Cardiac fibroblast (primary cell): ENCODE measurements at regions not wholly inside any gene's neighbourhood (a gene's known extent, or its start where the extent isn't known, plus 50 kb on each side); places are given as distances from the start of the nearest gene placed in this dataset.

Experiments
- DNase-seq, 2 donors: peaks; one replicate each; pipeline versions ENCODE4 v3.0.0 to v3.0.0-alpha.2; 2010; ENCODE audit warnings: low read depth in 2 of 2
- H3K4me3 ChIP-seq, 2 donors: replicated peaks in 1 of 2; 1 replicate in 1 of 2; 2 replicates in 1 of 2; pipeline ENCODE4 v1.5.1; 2011; ENCODE audit warnings: low read depth in 2 of 2, low read length in 2 of 2, mild to moderate bottlenecking in 2 of 2, moderate library complexity in 1 of 2
- TF ChIP-seq, protein P1 (sequence below): IDR thresholded peaks from one replicate; pipeline ENCODE4 v1.5.1; 2011; ENCODE audit warnings: low read depth, mild to moderate bottlenecking, low read length, inconsistent platforms

DNA sequence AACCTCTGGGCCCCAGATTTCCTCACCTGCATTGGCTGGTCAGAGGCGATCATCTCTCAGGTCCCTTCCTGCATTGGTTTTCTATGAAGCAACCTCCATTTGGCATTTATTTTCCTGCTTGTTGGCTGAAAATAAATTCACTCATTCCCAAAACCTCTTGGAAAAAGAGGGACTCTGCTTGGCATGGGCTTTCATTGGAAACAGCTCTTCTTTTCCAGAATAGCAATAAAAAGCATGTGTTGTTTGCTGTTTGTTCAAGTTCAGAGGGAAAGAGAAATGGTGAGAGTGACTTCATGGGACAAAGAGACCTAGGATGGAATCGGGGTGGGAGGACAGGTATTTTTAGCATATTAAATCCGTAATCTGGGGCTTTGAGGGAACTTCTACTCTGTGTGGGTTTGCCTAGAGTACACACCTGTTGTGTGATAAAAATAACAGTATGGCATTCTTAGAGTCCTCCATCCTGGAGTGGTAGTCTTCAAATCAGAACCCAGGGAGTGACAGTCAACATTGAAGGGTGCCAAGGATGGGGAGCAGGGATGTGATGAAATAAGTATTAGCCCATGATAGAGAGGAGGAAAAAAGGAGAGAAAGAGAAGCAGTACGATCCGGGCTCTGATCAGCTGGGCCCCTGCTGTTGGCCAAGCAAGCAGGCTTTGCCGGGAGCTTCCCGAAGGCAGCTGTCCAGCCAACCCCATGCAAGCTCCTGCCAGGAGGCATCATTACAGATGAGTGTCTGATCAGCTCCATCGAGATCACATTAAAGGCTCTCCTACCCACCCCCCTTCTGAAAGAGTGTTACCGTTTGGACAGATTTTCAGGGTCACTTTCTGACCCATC is 131.9 kb upstream of the NFIA start:
- no peak overlapping the region for H3K4me3 ChIP-seq
- TF ChIP-seq, protein P1, sequence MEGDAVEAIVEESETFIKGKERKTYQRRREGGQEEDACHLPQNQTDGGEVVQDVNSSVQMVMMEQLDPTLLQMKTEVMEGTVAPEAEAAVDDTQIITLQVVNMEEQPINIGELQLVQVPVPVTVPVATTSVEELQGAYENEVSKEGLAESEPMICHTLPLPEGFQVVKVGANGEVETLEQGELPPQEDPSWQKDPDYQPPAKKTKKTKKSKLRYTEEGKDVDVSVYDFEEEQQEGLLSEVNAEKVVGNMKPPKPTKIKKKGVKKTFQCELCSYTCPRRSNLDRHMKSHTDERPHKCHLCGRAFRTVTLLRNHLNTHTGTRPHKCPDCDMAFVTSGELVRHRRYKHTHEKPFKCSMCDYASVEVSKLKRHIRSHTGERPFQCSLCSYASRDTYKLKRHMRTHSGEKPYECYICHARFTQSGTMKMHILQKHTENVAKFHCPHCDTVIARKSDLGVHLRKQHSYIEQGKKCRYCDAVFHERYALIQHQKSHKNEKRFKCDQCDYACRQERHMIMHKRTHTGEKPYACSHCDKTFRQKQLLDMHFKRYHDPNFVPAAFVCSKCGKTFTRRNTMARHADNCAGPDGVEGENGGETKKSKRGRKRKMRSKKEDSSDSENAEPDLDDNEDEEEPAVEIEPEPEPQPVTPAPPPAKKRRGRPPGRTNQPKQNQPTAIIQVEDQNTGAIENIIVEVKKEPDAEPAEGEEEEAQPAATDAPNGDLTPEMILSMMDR: no peak
- no peak for DNase-seq

DNA sequence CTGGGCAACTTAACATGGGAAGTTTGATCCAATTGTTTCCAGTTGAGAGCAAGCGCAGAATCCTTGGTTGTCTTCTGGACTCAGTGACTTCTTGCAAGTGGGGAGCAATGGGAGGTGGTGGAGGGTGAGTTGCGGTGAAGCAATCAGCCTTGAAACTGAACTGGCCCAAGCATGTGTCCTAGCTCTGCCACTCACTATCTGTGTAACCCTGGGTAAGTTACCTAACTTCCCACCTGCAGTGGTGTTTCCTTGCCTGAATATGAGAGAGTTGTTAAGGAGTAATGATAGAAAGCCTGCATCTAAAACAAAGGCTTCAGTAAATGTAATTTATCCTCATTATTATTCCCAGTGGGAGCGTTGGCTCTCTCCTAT is 132.5 kb upstream of the NFIA start:
- no peak for DNase-seq
- TF ChIP-seq, protein P1: no peak
- no peak overlapping the region for H3K4me3 ChIP-seq

DNA sequence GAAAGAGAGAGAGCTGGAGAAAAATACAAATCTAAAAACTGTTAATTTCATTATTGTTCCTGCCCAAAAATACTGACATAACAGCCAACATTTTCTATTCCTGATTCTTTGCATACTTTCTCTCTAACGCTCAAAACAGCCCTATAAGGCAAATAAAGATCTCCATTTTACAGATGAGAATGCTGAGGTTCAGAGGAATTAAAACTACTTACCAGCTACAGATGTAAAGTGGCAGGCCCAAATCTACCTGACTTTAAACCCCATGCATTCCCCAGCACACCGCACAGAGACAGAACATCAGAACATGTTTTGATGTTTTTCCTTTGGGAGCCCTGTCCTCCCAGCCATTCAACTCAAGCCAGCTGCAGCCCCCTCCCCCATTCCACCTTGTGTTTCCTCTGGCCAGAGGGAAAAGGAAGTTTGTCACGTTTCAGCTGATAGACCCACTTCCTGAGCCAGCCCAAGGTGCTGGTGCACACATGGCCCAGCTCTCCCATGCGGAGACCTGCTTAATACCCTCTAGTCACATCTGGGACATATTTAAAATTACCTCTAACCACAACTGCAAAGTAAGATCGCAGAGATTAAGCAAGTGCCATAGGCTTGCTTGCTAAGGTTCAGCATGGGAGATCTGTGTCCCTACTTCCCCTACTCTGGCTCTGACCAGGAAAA is 133.1 kb upstream of the NFIA start:
- TF ChIP-seq, protein P1: no peak
- H3K4me3 ChIP-seq: no peak overlapping the region

DNA sequence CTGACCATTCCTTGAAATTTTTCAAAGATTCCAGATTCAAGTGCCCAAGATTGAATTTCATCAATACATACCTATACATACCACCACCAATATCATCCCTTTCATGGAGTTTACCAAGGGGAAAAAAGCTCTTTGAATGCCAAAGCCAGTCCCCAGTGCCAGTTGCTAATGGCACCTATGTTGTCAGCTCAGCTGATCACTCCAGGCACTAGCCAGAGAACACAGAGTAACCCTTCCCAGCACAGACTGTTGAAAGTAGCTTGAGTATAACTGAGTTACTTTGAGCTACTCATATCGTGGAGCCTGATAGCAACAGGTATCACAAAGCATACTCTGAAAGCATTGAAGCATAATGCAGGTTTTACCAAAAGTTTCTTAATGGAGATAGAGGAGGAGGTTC is 133.9 kb upstream of the NFIA start:
- no peak for DNase-seq
- H3K4me3 ChIP-seq: no peak overlapping the region
- TF ChIP-seq, protein P1: no peak

More for the DNA sequence above, 133.1 kb upstream of the NFIA start:
- no peak for DNase-seq

DNA sequence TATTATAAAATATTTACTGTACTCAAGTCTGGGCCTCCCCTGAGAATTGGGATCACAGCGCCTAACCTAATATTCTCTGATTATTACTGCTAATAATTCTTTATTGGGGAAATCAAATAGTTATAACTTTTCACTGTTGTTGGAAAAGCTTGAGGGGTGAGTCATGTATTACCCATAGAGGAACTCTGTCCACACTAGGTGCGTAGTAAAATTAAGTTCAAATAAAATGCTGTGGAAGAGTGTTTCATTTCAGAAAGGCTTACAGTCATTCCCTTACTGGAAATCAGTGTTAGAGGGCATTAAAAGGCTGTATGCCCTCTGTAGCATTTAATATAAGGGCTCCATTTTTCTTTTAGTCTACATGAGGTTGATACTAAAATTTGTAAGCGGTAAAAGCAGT is 135.0 kb upstream of the NFIA start:
- no peak for DNase-seq
- H3K4me3 ChIP-seq: no peak overlapping the region
- TF ChIP-seq, protein P1: no peak

DNA sequence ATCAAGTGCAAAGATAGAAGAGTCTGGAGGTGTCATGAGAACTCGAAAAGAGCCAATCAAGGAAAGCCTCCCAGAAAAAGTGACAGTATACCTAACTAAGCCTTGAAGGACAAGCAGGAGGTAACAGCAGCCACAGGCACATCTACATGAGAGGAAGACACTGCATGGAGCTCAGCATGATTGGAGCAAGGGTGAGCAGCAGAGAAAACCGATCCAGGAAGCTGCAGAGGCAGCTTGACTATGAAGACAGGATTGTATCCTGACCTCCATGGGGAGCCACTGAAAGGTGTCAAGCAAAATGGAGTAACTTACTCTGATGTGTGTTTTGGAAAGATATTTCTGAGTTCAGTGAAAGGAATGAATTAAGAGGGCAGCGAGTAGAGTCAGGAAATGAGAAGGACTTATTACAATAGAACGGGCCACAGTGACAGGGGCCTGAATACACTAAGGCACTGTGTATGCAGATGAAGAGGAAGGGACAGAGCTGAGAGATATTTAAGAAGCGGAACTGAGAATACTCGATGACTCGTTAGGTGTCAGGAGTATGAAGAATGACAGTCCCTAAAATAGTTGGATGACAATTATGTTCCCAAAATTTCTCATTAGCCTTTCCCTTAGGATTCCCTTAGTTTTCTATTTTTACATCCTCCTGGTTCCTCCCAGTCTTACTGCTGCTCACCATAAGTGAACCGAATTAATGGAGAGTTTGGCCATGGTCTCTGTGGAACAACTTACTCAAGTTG is 139.3 kb upstream of the NFIA start:
- no peak overlapping the region for H3K4me3 ChIP-seq
- TF ChIP-seq, protein P1: no peak
- no peak for DNase-seq
